ENCODE measurements at regions not wholly inside any gene's neighbourhood (a gene's known extent, or its start where the extent isn't known, plus 50 kb on each side); places are given as distances from the start of the nearest gene placed in this dataset.

- no peak for TF ChIP-seq EZH2 (IDR thresholded peaks at IDR 0.05; ENCODE audit: borderline replicate concordance, low read length)
- TF ChIP-seq, protein P1, sequence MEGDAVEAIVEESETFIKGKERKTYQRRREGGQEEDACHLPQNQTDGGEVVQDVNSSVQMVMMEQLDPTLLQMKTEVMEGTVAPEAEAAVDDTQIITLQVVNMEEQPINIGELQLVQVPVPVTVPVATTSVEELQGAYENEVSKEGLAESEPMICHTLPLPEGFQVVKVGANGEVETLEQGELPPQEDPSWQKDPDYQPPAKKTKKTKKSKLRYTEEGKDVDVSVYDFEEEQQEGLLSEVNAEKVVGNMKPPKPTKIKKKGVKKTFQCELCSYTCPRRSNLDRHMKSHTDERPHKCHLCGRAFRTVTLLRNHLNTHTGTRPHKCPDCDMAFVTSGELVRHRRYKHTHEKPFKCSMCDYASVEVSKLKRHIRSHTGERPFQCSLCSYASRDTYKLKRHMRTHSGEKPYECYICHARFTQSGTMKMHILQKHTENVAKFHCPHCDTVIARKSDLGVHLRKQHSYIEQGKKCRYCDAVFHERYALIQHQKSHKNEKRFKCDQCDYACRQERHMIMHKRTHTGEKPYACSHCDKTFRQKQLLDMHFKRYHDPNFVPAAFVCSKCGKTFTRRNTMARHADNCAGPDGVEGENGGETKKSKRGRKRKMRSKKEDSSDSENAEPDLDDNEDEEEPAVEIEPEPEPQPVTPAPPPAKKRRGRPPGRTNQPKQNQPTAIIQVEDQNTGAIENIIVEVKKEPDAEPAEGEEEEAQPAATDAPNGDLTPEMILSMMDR (conservative IDR thresholded peaks at IDR 0.05 in 1 of 2, IDR thresholded peaks at IDR 0.05 in 1 of 2; ENCODE audit: extremely low read depth in 1 of 2, insufficient read depth in 1 of 2, low read depth in 1 of 2, low read length in 2 of 2) = no peak
Observed at GRCh38 chr4:53645108-53645507, 53.8 kb upstream of the LNX1 start.

Measured in mammary epithelial cell (primary cell).